ENCODE measurements at regions not wholly inside any gene's neighbourhood (a gene's known extent, or its start where the extent isn't known, plus 50 kb on each side); places are given as distances from the start of the nearest gene placed in this dataset.

- Histone ChIP-seq H3K9me3 (no peaks in the 10 kb centered on the region), H3K4me3 (no peak overlapping the region), H3K4me1 (no peaks in the 10 kb centered on the region), H3K27me3 (ENCODE audit: low read depth) (peaks cover 6% of the 10 kb centered on the region), H3K36me3 (replicated peaks) (no peaks in the 10 kb centered on the region)
- in situ Hi-C loops (cut with MboI; ENCODE audit: low sequenced_read_pairs), result no loop called here
- no peak for DNase-seq (ENCODE audit: low spot score in 2 of 2)
Measured at GRCh38 chrX:120819126-120819525, 56.5 kb downstream of the CT47B1 start.

GRCh38 chrX:120813982-120814381 is 61.7 kb downstream of the CT47B1 start:
- peaks cover 6% of the 10 kb centered on the region; the same call in 1 of the 2 replicates for H3K27me3 ChIP-seq (ENCODE audit: low read depth)
- no peak overlapping the region for H3K4me3 ChIP-seq
- in situ Hi-C loops (cut with MboI; ENCODE audit: low sequenced_read_pairs), result no loop called here
- DNase-seq (ENCODE audit: low spot score in 2 of 2), result peak; percentile 35 to 48
- H3K36me3 ChIP-seq (replicated peaks), result no peaks in the 10 kb centered on the region
- H3K4me1 ChIP-seq, result peaks cover 2% of the 10 kb centered on the region
- no peaks in the 10 kb centered on the region for H3K9me3 ChIP-seq

- in situ Hi-C loops (cut with MboI; ENCODE audit: low sequenced_read_pairs), result no loop called here
- Histone ChIP-seq H3K36me3 (replicated peaks) (no peaks in the 10 kb centered on the region), H3K9me3 (no peaks in the 10 kb centered on the region), H3K4me3 (no peak overlapping the region), H3K4me1 (no peaks in the 10 kb centered on the region), H3K27me3 (ENCODE audit: low read depth) (peaks cover 16% of the 10 kb centered on the region)
- DNase-seq (ENCODE audit: low spot score in 2 of 2), result no peak
Measured at GRCh38 chrX:120801426-120801825, 74.2 kb downstream of the CT47B1 start.

GRCh38 chrX:120797188-120797851 is 78.3 kb downstream of the CT47B1 start:
- no peak for DNase-seq (ENCODE audit: low spot score in 2 of 2)
- H3K4me3 ChIP-seq, result no peak overlapping the region
- in situ Hi-C loops (cut with MboI; ENCODE audit: low sequenced_read_pairs), result no loop called here
- no peaks in the 10 kb centered on the region; the same call in 1 of the 2 replicates for H3K9me3 ChIP-seq
- H3K36me3 ChIP-seq (replicated peaks), result no peaks in the 10 kb centered on the region
- H3K4me1 ChIP-seq, result no peaks in the 10 kb centered on the region
- peaks cover 19% of the 10 kb centered on the region for H3K27me3 ChIP-seq (ENCODE audit: low read depth)

- Histone ChIP-seq H3K9me3 (no peaks in the 10 kb centered on the region; the same call in 1 of the 2 replicates), H3K4me3 (no peak overlapping the region), H3K27me3 (ENCODE audit: low read depth) (peaks cover 12% of the 10 kb centered on the region; the same call in 1 of the 2 replicates), H3K36me3 (replicated peaks) (no peaks in the 10 kb centered on the region), H3K4me1 (no peaks in the 10 kb centered on the region)
- in situ Hi-C loops (cut with MboI; ENCODE audit: low sequenced_read_pairs), result no loop called here
- DNase-seq (ENCODE audit: low spot score in 2 of 2), result no peak
Measured at GRCh38 chrX:120795301-120795700, 80.4 kb downstream of the CT47B1 start.

GRCh38 chrX:120794525-120794975 is 81.1 kb downstream of the CT47B1 start:
- Histone ChIP-seq H3K27me3 (ENCODE audit: low read depth) (peaks cover 6% of the 10 kb centered on the region; the same call in 1 of the 2 replicates), H3K4me3 (no peak overlapping the region), H3K4me1 (no peaks in the 10 kb centered on the region), H3K36me3 (replicated peaks) (no peaks in the 10 kb centered on the region), H3K9me3 (no peaks in the 10 kb centered on the region; the same call in 1 of the 2 replicates)
- DNase-seq (ENCODE audit: low spot score in 2 of 2), result no peak
- in situ Hi-C loops (cut with MboI; ENCODE audit: low sequenced_read_pairs), result no loop called here

- H3K4me3 ChIP-seq, result no peak overlapping the region
- peaks cover 6% of the 10 kb centered on the region; the same call in 1 of the 2 replicates for H3K27me3 ChIP-seq (ENCODE audit: low read depth)
- H3K9me3 ChIP-seq, result no peaks in the 10 kb centered on the region; the same call in 1 of the 2 replicates
- in situ Hi-C loops (cut with MboI; ENCODE audit: low sequenced_read_pairs), result no loop called here
- no peaks in the 10 kb centered on the region for H3K4me1 ChIP-seq
- H3K36me3 ChIP-seq (replicated peaks), result no peaks in the 10 kb centered on the region
- DNase-seq (ENCODE audit: low spot score in 2 of 2), result no peak
Measured at GRCh38 chrX:120793098-120793497, 82.6 kb downstream of the CT47B1 start.

GRCh38 chrX:120791013-120791643 is 84.5 kb downstream of the CT47B1 start:
- Histone ChIP-seq H3K9me3 (no peaks in the 10 kb centered on the region; the same call in 1 of the 2 replicates), H3K4me1 (no peaks in the 10 kb centered on the region), H3K36me3 (replicated peaks) (no peaks in the 10 kb centered on the region), H3K4me3 (no peak overlapping the region), H3K27me3 (ENCODE audit: low read depth) (no peaks in the 10 kb centered on the region)
- in situ Hi-C loops (cut with MboI; ENCODE audit: low sequenced_read_pairs), result no loop called here
- DNase-seq (ENCODE audit: low spot score in 2 of 2), result no peak

GRCh38 chrX:120790552-120790951 is 85.1 kb downstream of the CT47B1 start:
- in situ Hi-C loops (cut with MboI; ENCODE audit: low sequenced_read_pairs), result no loop called here
- H3K4me3 ChIP-seq, result no peak overlapping the region
- no peaks in the 10 kb centered on the region for H3K36me3 ChIP-seq (replicated peaks)
- H3K9me3 ChIP-seq, result no peaks in the 10 kb centered on the region; the same call in 1 of the 2 replicates
- no peaks in the 10 kb centered on the region for H3K27me3 ChIP-seq (ENCODE audit: low read depth)
- no peak for DNase-seq (ENCODE audit: low spot score in 2 of 2)
- no peaks in the 10 kb centered on the region for H3K4me1 ChIP-seq

GRCh38 chrX:120790118-120790517 is 85.5 kb downstream of the CT47B1 start:
- no peaks in the 10 kb centered on the region for H3K9me3 ChIP-seq
- H3K4me3 ChIP-seq, result no peak overlapping the region
- in situ Hi-C loops (cut with MboI; ENCODE audit: low sequenced_read_pairs), result no loop called here
- DNase-seq (ENCODE audit: low spot score in 2 of 2), result peak; percentile 39 to 72
- no peaks in the 10 kb centered on the region for H3K36me3 ChIP-seq (replicated peaks)
- no peaks in the 10 kb centered on the region for H3K4me1 ChIP-seq
- no peaks in the 10 kb centered on the region for H3K27me3 ChIP-seq (ENCODE audit: low read depth)

GRCh38 chrX:120781403-120781802 is 94.3 kb downstream of the CT47B1 start:
- no peak overlapping the region for H3K4me3 ChIP-seq
- in situ Hi-C loops (cut with MboI; ENCODE audit: low sequenced_read_pairs), result no loop called here
- no peak for DNase-seq (ENCODE audit: low spot score in 2 of 2)
- H3K27me3 ChIP-seq (ENCODE audit: low read depth), result no peaks in the 10 kb centered on the region
- no peaks in the 10 kb centered on the region for H3K36me3 ChIP-seq (replicated peaks)
- H3K9me3 ChIP-seq, result no peaks in the 10 kb centered on the region
- H3K4me1 ChIP-seq, result no peaks in the 10 kb centered on the region

GRCh38 chrX:120775959-120776358 is 99.7 kb downstream of the CT47B1 start:
- H3K36me3 ChIP-seq (replicated peaks), result no peaks in the 10 kb centered on the region
- no peaks in the 10 kb centered on the region for H3K9me3 ChIP-seq
- H3K27me3 ChIP-seq (ENCODE audit: low read depth), result no peaks in the 10 kb centered on the region
- no peak overlapping the region for H3K4me3 ChIP-seq
- in situ Hi-C loops (cut with MboI; ENCODE audit: low sequenced_read_pairs), result no loop called here
- no peak for DNase-seq (ENCODE audit: low spot score in 2 of 2)
- no peaks in the 10 kb centered on the region for H3K4me1 ChIP-seq

GRCh38 chrX:120774606-120775005 is 101.1 kb downstream of the CT47B1 start:
- Histone ChIP-seq H3K4me1 (no peaks in the 10 kb centered on the region), H3K9me3 (no peaks in the 10 kb centered on the region), H3K4me3 (no peak overlapping the region), H3K27me3 (ENCODE audit: low read depth) (no peaks in the 10 kb centered on the region), H3K36me3 (replicated peaks) (no peaks in the 10 kb centered on the region)
- DNase-seq (ENCODE audit: low spot score in 2 of 2), result no peak
- in situ Hi-C loops (cut with MboI; ENCODE audit: low sequenced_read_pairs), result no loop called here

- Histone ChIP-seq H3K9me3 (no peaks in the 10 kb centered on the region), H3K36me3 (replicated peaks) (no peaks in the 10 kb centered on the region), H3K27me3 (ENCODE audit: low read depth) (no peaks in the 10 kb centered on the region), H3K4me3 (no peak overlapping the region), H3K4me1 (no peaks in the 10 kb centered on the region)
- in situ Hi-C loops (cut with MboI; ENCODE audit: low sequenced_read_pairs), result no loop called here
- no peak for DNase-seq (ENCODE audit: low spot score in 2 of 2)
Measured at GRCh38 chrX:120773801-120774200, 101.9 kb downstream of the CT47B1 start.
